ENCODE measurements at regions not wholly inside any gene's neighbourhood (a gene's known extent, or its start where the extent isn't known, plus 50 kb on each side); places are given as distances from the start of the nearest gene placed in this dataset.
"Not testable (repeated sequence)": the region's sequence is repeated elsewhere in the genome, so short reads cannot be mapped to it uniquely, and the experiment has no call there.

DNA sequence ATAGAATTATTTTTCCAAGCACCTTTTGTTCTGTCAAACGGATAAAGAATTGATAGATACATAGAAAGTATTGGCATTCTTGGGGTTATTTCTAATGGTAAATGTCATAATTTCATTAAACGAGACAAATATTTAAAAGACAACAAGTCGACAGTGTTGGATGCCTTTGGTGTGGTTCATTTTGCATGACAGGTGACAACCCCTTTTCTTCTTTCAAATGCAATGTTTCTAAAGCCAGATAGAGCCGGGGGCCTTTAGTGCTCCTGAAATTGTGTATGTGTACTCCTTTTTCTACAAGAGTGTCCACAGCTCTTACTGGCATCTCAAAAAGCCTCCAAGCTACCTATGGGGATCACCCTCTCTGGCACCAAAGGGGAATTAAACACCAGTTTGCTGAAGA, 350.8 kb upstream of the ID2 start:
- no peak overlapping the region for H3K4me3 ChIP-seq
- H3K27me3 ChIP-seq = no peaks in the 10 kb centered on the region
- no peak for DNase-seq (ENCODE audit: low read depth in 1 of 2, low spot score in 1 of 2)

DNA sequence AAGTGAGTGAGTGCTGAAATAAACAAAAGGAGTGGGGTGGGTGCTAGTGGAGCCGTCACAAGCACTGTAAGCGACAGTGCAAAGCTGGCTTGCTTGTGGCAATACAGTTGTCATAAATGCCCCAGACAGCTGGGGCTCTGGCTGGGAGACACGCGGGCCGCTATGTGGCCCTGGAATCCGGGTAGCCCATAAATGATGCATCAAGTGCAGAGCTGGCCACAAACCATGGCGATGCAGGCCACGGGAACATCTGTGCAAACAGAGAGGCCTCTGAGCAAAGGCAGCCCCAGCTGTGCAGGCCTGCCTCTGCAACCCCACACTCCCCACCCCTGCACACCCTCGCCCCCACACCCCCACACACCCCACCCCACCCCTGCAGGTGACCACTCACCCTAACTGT, 349.2 kb upstream of the ID2 start:
- Histone ChIP-seq H3K36me3 (no peaks in the 10 kb centered on the region), H3K27ac (no peak overlapping the region), H3K9me3 (ENCODE audit: low read depth) (no peaks in the 10 kb centered on the region), H3K4me1 (ENCODE audit: low read depth) (no peaks in the 10 kb centered on the region), H3K27me3 (no peaks in the 10 kb centered on the region), H3K4me3 (no peak overlapping the region)
- DNase-seq (ENCODE audit: low read depth in 1 of 2, low spot score in 1 of 2) = no peak
- TF ChIP-seq, protein P1, sequence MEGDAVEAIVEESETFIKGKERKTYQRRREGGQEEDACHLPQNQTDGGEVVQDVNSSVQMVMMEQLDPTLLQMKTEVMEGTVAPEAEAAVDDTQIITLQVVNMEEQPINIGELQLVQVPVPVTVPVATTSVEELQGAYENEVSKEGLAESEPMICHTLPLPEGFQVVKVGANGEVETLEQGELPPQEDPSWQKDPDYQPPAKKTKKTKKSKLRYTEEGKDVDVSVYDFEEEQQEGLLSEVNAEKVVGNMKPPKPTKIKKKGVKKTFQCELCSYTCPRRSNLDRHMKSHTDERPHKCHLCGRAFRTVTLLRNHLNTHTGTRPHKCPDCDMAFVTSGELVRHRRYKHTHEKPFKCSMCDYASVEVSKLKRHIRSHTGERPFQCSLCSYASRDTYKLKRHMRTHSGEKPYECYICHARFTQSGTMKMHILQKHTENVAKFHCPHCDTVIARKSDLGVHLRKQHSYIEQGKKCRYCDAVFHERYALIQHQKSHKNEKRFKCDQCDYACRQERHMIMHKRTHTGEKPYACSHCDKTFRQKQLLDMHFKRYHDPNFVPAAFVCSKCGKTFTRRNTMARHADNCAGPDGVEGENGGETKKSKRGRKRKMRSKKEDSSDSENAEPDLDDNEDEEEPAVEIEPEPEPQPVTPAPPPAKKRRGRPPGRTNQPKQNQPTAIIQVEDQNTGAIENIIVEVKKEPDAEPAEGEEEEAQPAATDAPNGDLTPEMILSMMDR (IDR thresholded peaks at IDR 0.05; ENCODE audit: low read depth, low read length) = no peak

More for the DNA sequence above, 350.8 kb upstream of the ID2 start:
- H3K4me1 ChIP-seq (ENCODE audit: low read depth) = peaks cover 1% of the 10 kb centered on the region
- no peaks in the 10 kb centered on the region for H3K9me3 ChIP-seq (ENCODE audit: low read depth)
- TF ChIP-seq, protein P1 (IDR thresholded peaks at IDR 0.05; ENCODE audit: low read depth, low read length) = no peak
- no peak overlapping the region for H3K27ac ChIP-seq
- H3K36me3 ChIP-seq = no peaks in the 10 kb centered on the region

DNA sequence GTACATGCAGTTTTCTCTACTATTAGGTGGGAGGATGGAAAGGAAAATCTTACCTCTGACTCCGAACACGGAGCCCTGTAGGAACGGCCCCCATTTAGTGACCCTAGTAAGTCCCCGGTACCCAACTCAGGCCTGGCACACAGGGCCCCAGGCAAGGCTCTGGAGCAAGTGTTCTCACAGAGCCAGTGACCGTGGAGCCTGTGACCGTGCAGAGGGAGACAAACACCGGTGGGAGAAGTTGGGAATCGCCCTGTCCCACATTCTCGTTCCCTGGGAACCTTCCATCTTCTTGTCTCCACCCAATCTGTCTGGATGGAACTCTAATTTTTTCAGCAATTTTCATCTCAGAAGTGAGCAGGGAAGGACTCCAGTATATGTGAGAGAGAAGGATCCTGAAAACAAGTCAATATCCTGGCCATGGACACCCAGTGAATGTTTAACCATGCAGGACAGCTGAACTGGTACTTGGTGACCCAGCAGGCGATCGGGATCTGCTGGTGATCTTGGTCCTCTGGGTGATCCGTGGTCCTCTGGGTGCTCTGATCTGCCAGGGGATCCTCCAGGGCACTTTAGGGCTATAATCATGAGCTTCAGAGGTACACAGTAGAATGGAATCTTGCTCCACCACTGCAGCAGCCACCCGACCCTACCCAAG, 348.6 kb upstream of the ID2 start:
- no peak overlapping the region for H3K27ac ChIP-seq
- no peak for DNase-seq (ENCODE audit: low read depth in 1 of 2, low spot score in 1 of 2)
- no peak overlapping the region for H3K4me3 ChIP-seq
- TF ChIP-seq, protein P1 (IDR thresholded peaks at IDR 0.05; ENCODE audit: low read depth, low read length) = no peak
- H3K36me3 ChIP-seq = no peaks in the 10 kb centered on the region
- no peaks in the 10 kb centered on the region for H3K27me3 ChIP-seq
- H3K9me3 ChIP-seq (ENCODE audit: low read depth) = no peaks in the 10 kb centered on the region
- no peaks in the 10 kb centered on the region for H3K4me1 ChIP-seq (ENCODE audit: low read depth)

DNA sequence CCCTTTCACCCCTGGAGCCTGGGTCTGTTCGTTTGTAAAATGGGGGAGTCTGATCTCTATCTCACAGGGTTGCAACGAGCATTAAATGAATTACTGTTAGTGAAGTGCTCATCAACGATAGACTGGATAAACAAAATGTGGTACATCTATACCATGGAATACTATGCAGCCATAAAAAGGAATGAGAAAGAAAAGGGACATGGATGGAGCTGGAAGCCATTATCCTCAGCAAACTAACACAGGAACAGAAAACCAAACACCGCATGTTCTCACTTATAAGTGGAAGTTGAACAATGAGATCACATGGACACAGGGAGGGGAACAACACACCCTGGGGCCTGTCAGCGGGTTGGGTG, 348.0 kb upstream of the ID2 start:
- DNase-seq (ENCODE audit: low read depth in 1 of 2, low spot score in 1 of 2); H3K4me1 ChIP-seq (ENCODE audit: low read depth); H3K27ac ChIP-seq; H3K36me3 ChIP-seq; H3K4me3 ChIP-seq; H3K27me3 ChIP-seq; H3K9me3 ChIP-seq (ENCODE audit: low read depth): not testable (repeated sequence)

DNA sequence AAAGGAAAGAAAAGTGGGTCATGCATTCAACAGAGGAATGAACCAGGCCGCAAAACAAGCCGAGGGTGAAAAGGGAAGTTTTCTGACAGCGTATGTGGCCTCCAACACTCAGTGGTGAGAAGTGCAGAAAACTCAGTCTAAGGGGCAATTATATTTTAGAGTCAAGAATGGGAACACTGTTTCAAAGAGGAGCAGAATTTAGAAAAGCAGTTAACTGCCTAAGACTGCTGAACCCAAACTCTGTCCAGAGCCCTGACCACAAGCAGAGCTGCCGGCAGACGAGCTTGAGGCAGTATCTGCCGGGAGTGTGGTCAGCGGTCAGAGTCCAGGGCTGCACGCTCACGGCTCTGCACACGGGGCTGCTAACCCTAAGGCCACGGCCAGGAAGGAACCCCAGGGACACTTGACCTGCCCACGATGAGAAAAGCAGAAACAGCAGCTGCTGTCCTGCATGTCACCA, 347.0 kb upstream of the ID2 start:
- TF ChIP-seq, protein P1 (IDR thresholded peaks at IDR 0.05; ENCODE audit: low read depth, low read length) = no peak

DNA sequence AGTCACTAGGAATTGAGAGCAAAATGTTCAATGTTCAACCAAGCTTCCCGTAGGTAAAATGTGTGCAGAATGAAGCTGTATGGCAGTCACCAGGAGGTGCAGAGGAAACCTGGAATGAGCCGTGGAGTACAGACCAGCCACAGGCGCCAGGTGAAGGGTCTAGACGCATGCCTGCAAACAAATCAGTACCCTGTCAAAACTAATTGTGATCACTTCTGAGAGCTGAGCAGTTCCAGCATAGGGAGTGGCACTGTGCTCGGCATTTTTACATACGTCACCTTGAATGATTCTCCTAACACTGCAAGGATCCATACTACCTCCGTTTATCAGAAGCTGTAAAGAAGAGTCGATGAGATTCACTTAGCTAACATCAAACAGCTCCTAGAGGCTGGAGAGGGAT, 346.1 kb upstream of the ID2 start:
- Histone ChIP-seq H3K4me3 (no peak overlapping the region), H3K4me1 (ENCODE audit: low read depth) (no peaks in the 10 kb centered on the region), H3K36me3 (no peaks in the 10 kb centered on the region), H3K27ac (no peak overlapping the region), H3K9me3 (ENCODE audit: low read depth) (no peaks in the 10 kb centered on the region), H3K27me3 (no peaks in the 10 kb centered on the region)
- no peak for DNase-seq (ENCODE audit: low read depth in 1 of 2, low spot score in 1 of 2)
- TF ChIP-seq, protein P1 (IDR thresholded peaks at IDR 0.05; ENCODE audit: low read depth, low read length) = no peak

More for the DNA sequence above, 347.0 kb upstream of the ID2 start:
- H3K9me3 ChIP-seq (ENCODE audit: low read depth) = no peaks in the 10 kb centered on the region
- H3K27me3 ChIP-seq = no peaks in the 10 kb centered on the region
- H3K36me3 ChIP-seq = no peaks in the 10 kb centered on the region
- H3K4me1 ChIP-seq (ENCODE audit: low read depth) = no peaks in the 10 kb centered on the region
- H3K4me3 ChIP-seq = no peak overlapping the region
- no peak overlapping the region for H3K27ac ChIP-seq
- DNase-seq (ENCODE audit: low read depth in 1 of 2, low spot score in 1 of 2) = no peak
